Choroid plexus epithelial cell (primary cell): ENCODE measurements at regions not wholly inside any gene's neighbourhood (a gene's known extent, or its start where the extent isn't known, plus 50 kb on each side); places are given as distances from the start of the nearest gene placed in this dataset.

Experiments used
- DNase-seq: peaks from one replicate; pipeline ENCODE4 v3.0.0-alpha.2; 2010; ENCODE audit warnings: low read depth
- H3K4me3 ChIP-seq: 2 replicates; pipeline ENCODE4 v1.5.1; 2011; ENCODE audit warnings: low read depth, mild to moderate bottlenecking, control low read depth, low read length, moderate library complexity
- CTCF ChIP-seq: conservative IDR thresholded peaks from 2 replicates; pipeline ENCODE4 v1.5.1; 2011; ENCODE audit warnings: low read depth, mild to moderate bottlenecking, control low read depth, inconsistent platforms, low read length, moderate library complexity

- DNase-seq: no peak
- TF ChIP-seq CTCF: no peak
- no peak overlapping the region for H3K4me3 ChIP-seq
Measured at GRCh38 chr5:85823462-85824426, 794.0 kb upstream of the COX7C start.

- no peak for TF ChIP-seq CTCF
- no peak for DNase-seq
- no peak overlapping the region for H3K4me3 ChIP-seq
Measured at GRCh38 chr5:85838781-85839180, 779.0 kb upstream of the COX7C start.

DNA sequence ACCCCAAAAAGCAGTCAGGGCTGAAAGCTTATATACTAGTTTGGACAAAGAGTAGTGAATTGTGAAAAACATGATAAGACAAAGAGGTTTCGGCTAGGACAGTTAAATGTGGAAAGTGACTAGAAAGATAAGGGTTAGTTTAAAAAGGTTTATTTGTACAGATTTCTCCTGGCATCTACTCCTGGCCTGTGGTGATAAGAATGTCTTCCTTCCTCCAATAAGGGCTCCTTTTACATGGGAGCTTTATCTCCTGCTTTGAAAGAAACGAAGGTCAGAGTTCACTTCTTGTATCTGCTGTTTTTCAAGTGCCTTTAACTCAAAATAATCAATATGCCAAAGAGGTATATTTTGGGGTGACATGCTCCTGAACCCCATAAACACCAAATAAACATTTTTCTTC is 776.1 kb upstream of the COX7C start:
- no peak overlapping the region for H3K4me3 ChIP-seq
- no peak for DNase-seq
- no peak for TF ChIP-seq CTCF

DNA sequence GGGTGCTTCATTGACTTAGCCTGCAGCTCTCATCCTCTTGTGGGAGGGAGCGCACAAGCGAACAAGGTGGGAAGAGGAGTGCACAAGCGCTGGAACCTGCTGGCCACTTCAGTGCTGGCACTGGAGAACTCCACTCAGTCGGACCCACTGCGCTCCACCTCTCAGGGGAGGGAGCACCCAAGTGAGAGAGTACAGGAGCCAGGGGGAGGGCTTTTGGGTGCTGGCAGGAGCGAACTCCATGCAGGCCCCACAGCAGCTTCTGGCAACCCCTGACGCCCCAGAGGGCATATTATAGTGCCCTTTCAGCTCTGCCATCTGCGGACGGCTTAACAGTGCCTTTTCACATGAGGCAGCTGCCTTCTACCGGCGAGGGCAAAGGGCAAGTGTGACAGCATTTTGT is 774.2 kb upstream of the COX7C start:
- no peak overlapping the region for H3K4me3 ChIP-seq
- no peak for TF ChIP-seq CTCF

DNA sequence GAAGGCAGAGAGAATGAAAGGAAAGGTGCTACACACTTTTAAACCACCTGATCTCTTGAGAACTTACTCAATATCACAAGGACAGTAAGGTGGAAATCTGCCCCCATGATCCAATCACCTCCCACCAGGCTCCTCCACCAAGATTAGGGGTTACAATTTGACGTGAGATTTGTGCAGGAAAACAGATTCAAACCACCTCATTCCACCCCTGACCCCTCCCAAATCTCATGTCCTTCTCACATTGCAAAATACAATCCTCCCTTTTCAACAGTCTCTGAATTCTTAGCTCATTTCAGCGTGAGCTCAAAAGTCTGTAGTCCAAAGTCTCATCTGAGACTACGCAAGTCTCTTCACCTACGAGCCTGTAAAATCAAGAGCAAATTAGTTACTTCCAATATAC is 768.3 kb upstream of the COX7C start:
- DNase-seq: no peak
- no peak overlapping the region for H3K4me3 ChIP-seq
- TF ChIP-seq CTCF: no peak

More for the DNA sequence above, 774.2 kb upstream of the COX7C start:
- DNase-seq: no peak

DNA sequence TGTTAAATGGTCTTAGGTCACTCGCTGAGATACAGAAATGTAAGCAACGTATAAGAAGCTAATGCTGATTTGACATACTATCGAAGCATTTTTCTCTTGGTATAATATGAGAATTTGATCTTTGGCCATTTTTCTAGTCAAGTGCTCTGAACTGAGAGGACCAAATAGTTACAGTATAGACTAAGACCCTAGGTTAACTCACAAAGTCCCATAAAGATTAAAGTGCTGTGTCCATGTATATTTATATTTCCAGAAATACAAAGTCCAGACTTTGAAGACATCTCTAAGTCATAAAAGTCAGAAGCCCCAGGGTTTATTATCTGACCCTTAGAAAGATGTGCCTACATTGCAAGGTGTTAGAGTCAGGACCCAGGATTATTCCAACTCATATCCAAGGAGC is 752.4 kb upstream of the COX7C start:
- no peak for TF ChIP-seq CTCF
- DNase-seq: no peak
- no peak overlapping the region for H3K4me3 ChIP-seq

- TF ChIP-seq CTCF: no peak
- H3K4me3 ChIP-seq: no peak overlapping the region
- no peak for DNase-seq
Measured at GRCh38 chr5:85868070-85868469, 749.7 kb upstream of the COX7C start.
